Endometrial microvascular endothelial cells (primary cell): ENCODE measurements at regions not wholly inside any gene's neighbourhood (a gene's known extent, or its start where the extent isn't known, plus 50 kb on each side); places are given as distances from the start of the nearest gene placed in this dataset.
"Not testable (repeated sequence)": the region's sequence is repeated elsewhere in the genome, so short reads cannot be mapped to it uniquely, and the experiment has no call there.

ENCODE experiments used
- in situ Hi-C: cut with HindIII; loops from 2 replicates; pipeline ENCODE4 v1.10.0; 2017; ENCODE audit warnings: low sequenced_read_pairs, low pct_unique_long_range_greater_than_20kb; ENCODE audit errors: inconsistent ontology term

DNA sequence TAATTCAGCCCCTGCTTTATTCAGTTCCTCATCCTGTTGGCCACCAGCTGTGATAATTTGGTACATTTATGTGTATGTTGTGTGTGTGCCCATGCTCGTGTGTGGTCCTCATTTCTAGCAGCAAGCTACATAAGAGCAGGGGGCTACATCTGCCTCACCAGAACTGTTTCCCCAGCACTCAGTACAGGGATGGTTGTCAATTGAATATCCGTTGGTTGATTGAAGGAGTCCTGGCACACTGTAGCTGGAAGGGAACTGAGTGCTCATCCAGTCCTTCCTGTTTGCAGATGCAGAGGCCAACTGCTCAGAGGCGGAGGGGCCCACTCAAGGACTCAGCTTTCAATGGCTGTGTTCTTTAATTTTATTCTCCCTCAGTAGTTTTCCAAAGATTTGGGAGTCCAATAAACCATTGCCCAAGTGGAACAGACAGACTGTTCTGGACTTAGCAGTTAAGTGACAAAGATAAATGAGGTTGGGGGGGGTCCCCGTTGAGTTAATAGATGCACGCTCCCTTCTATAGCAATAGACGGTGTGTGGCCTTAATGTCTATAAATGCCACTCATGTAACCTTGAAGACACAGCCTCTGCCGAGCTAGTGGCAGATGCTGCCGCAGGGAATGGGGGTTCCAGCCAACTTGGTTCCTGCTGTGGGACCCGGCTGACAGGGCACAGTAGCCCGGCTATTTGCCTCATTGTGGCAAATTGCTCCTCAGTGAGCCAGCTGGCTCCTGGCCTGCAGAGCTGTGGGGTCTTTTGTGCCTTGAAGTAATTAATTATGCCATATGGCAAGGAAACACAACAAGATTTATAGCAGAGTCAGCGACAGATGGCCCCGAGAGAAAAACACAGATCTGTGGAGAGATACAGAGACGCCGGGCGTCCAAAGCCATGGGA is 71.4 kb upstream of the GRK3 start:
- in situ Hi-C loops = no loop called here

DNA sequence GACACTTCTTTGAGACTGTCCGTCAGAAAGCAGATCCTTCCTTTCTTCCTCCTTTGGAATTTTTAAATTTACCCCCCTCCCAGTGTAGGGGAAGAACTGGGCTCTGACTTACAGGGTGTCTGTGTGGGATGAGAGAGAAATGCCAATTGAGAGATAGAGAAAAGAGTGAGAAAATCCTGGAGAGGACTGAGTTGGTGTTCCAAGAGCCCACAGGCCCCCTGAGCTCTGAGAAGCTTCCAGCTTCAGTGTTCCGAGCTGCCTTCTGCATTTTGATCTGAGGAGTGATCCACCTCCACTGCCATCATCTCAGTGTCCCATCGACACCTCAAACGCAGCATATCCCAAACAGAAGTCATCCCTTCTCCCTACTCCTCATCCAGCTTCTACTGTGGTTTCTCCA is 70.7 kb upstream of the GRK3 start:
- in situ Hi-C loops = no loop called here

DNA sequence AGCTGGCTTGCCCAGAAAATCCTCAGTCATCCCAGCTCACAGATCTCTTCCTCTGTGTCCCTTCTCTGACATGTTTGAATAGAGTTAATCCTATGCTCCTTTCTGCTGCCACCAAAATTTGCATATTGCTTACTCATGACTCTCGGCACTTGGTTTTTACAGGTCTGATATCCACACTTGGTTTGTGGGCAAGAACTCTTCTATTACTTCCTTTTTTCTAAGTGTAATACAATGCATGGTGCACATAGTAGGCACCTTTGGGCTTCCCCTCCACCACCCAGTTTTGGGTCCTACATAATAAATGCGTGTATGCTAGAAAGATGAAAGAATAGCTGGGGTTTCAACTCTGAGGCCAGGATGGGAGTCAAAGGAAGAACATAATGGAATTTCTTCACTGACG is 69.7 kb upstream of the GRK3 start:
- in situ Hi-C loops = no loop called here

DNA sequence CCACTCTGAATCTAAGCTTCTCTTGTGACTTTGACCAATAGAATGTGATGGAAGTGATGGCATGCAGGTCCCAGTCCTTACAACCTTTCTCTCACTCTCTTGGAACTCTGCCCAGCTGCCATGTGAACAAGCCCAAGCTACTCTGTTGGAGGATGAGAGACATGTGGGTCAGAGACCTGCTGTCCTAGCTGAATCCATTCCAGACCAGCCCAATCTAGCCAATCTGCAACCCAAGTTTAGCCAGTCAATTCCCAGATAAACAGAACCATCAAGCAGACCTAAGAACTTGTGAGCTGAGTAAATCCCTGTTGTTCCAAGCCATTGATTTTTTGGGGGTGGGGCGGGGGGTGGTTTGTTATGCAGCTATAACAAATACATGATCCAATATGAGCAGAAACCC is 69.2 kb upstream of the GRK3 start:
- in situ Hi-C loops = no loop called here

- in situ Hi-C loops = no loop called here
Observed at GRCh38 chr22:25496396-25497064, 67.9 kb upstream of the GRK3 start.

DNA sequence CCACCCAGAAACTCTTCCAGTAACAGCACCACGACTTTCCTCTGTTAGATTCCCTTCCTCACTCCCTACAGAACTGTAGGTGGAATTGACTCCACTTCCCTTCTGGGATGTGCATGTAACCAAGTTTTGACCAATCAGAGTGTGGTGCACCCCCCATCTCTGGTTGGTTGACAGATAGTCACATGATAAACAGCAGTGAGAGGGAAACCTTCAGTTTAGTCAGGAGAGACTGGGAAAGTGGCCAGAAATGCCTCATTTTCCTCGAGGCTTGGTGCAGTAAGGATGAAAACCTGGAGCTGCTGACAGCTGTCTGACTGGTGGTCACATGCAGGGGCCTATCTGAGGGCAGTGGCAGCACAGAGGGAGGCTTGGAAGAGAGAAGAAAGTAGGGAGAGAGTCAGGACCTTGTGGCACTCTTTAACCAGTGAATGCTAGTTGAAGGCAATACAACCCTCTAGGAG is 67.3 kb upstream of the GRK3 start:
- in situ Hi-C loops = no loop called here

DNA sequence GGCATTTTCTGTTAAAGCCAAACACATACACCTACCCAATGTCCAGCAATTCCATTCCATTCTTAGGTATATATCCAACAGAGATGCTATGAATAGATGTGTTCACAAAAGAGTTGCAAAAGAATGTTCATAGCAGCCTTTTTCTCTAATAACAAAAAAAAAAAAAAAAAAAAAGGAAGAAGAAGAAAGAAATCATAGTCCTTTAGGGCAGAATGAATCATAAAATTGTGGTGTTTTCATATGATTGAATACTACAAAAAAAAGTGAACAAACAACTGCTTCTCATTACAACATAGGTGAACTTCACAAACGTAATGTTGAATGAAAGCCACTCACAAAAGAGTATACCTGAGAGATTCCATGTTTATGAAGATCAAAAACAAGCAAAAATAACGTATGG is 66.8 kb upstream of the GRK3 start:
- in situ Hi-C loops = no loop called here

DNA sequence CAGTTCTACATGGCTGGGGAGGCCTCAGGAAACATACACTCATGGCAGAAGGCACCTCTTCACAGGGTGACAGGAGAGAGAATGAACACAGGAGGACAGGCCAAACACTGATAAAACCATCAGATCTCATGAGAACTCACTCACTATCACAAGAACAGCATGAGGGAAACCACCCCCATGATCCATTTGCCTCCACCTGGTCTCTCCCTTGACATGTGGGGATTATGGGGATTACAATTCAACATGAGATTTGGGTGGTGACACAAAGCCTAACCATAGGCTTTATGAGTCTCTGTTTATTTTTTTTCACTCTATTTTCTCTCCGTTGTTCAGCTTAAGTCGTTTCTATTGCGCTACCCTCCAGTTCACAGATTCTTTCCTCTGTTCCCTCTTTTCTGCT is 63.8 kb upstream of the GRK3 start:
- in situ Hi-C loops = not testable (repeated sequence)

GRCh38 chr22:25504017-25504416 is 60.5 kb upstream of the GRK3 start:
- in situ Hi-C loops = not testable (repeated sequence)

DNA sequence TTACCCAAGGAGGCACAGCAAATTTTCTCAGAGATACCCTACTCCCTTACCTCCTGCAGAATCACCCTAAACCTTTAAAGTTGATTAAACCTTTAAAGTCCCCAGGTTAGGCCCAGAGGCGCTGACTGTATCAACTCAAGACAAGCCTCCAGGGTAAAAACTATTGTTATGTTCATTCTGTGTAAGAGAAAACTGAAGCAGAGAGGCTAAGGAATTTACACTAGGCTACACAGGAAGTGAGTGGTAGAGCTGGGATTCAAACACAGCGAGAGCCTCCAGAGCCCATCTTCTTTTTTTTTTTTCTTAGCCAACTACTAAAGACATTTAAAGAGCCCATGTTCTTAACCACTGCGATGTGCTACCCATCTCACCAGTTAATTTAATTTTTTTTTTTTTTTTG is 56.3 kb upstream of the GRK3 start:
- in situ Hi-C loops = no loop called here

GRCh38 chr22:25508761-25509321 is 55.6 kb upstream of the GRK3 start:
- in situ Hi-C loops = no loop called here

DNA sequence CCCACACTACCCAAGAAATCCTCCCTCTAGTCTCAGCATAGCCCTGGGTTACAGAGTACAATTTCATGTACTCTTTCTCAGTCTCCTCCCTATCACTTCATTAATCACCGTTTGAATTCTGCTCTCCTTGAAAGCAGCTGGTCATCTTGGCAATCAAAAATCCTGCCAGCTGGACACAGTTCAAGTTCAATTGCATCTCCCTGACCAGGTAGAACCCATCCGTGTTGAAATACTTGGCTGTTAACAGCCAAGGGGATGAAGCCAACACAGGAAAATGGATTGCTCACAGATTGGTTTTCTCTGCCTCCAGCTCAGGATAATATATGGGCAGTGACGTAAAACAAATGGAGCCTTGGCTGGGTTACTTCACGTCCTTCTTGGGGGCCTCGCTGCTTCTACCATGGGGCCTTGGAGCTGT is 55.1 kb upstream of the GRK3 start:
- in situ Hi-C loops = no loop called here

- in situ Hi-C loops = no loop called here
Observed at GRCh38 chr22:25510876-25511275, 53.6 kb upstream of the GRK3 start.

DNA sequence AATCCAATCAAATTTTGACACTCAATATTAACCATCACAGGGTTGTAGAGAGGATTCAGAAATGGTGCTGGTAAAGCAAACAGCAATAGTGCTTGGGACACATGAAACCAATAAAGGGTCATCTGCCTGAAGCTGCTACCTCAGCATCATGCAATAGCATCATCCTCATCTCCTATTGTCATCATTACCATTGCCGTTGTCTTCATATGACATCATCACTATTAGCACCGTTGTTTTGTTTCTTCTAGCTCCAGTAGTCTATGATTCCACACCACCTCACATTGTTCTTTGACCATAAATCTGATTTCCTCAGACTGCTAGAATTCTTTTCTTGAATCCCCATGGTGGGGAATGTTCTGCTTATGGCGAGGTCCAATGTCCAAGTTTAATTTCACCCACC is 52.8 kb upstream of the GRK3 start:
- in situ Hi-C loops = no loop called here

DNA sequence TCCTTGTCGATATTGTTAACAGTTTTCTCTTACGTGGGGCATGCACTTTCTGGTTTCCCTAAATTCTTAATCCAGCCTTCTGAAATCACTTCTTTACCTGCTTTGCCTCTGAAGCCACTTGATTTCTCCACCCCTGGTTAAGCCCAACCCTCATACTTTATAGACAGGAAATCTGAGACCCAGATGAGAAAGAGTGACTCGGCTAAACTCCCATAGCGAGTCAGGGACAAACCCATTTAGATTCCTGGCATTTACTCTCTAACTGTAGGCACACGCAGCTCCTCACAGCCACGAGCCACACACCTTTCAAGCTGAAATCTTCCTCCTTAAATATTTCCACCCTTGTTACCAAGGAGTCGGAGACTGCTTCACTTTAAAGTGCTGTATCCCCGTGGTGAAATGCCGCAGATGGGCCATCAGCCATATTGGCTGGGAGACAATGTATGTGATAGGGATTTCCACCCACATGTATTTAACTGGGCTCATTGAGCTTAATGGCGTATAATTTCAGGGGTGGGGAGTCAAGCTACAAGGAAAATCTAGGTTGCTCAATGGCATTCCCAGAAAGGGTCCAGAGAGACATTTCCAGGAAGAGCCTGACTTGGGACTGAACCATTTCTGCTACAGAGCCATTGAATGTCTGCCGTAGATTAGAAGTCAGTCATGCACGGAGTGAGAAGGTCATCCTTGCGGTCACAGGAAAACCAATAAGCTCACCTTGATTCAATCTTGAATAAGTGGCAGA is 49.9 kb upstream of the GRK3 start:
- in situ Hi-C loops = no loop called here
